Effector CD8-positive, alpha-beta T cell (primary cell): ENCODE measurements at regions not wholly inside any gene's neighbourhood (a gene's known extent, or its start where the extent isn't known, plus 50 kb on each side); places are given as distances from the start of the nearest gene placed in this dataset.

Experiments used
- DNase-seq: peaks from one replicate; lab custom pipeline; 2025; lab: John Stamatoyannopoulos, UW

DNA sequence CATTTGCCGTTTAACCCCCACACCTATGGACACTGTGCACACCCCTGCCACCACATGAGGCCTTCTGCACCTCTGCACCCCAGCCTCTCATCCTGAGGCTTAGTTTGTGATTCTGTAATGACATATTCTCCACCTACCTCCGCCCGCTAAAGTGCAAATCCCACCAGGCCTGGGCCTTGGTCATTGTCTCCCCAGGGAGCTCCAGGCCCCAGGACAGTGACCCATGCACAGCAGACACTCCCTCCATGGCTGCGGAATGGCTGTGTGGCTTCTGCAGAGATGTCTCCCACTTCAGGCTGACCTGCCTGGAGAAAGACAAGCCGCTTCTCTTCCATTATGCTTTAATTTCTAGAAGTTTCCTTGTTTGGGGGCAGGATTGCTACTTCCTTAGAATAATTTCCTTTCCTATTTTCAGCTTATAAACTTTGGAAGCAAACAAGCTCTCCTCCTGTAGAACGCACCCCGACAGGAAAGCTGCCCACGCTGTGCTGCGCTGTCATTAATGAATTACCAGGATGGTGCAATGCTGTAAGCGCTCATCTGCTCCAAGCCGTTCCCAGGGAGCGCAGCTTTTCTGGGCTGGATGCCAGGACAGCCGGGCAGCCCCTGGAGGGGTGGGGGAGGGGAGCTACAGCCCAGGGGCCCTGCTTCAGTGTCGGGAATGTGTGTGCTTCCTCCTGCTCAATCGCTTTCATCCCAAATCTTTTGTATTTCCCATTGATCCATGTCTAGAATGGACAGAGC lies 618.0 kb downstream of the BRD1 start:
- DNase-seq = no peak

DNA sequence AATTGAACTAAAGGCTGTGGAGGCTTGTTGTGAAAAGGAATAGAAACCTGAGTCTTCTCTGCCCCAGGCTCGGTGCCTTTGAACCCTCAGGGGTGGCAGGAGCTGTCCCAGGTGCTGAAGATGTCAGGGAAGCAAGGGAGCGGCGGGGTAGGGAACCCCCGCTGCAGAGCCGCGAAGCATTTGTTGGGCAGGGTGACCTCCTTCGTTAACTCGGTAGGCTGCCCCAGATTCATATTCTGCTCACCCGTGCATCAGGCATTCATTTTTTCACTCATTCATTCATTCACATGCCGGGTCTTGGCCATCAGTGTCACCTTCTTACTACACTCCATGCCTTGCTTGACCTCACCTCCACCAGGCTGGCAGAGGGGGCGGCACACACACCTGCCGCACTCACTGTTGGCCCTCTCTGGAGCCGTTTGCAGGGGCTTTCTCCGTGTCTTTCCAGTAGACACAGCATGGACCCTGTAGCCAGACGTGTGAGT lies 618.9 kb downstream of the BRD1 start:
- no peak for DNase-seq

DNA sequence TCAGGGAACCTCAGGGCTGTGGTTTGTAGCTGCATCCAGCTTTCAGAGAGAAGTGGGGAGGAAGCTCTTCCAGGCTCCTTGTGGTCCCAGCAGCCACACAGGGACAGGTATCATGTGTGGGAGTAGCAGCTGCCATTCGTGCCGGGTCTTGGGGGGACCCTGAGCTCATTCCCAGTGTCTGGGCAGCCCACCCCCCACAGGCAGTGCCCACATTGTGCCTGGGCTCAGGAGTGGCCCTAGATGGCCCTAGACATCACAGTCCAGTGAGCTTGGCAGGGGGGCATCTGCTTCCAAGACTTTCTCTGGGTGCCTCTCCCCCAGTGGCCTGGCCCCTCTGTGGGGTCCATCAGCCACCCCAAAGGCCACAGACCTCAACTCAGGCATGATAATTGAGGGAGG lies 619.7 kb downstream of the BRD1 start:
- no peak for DNase-seq

DNA sequence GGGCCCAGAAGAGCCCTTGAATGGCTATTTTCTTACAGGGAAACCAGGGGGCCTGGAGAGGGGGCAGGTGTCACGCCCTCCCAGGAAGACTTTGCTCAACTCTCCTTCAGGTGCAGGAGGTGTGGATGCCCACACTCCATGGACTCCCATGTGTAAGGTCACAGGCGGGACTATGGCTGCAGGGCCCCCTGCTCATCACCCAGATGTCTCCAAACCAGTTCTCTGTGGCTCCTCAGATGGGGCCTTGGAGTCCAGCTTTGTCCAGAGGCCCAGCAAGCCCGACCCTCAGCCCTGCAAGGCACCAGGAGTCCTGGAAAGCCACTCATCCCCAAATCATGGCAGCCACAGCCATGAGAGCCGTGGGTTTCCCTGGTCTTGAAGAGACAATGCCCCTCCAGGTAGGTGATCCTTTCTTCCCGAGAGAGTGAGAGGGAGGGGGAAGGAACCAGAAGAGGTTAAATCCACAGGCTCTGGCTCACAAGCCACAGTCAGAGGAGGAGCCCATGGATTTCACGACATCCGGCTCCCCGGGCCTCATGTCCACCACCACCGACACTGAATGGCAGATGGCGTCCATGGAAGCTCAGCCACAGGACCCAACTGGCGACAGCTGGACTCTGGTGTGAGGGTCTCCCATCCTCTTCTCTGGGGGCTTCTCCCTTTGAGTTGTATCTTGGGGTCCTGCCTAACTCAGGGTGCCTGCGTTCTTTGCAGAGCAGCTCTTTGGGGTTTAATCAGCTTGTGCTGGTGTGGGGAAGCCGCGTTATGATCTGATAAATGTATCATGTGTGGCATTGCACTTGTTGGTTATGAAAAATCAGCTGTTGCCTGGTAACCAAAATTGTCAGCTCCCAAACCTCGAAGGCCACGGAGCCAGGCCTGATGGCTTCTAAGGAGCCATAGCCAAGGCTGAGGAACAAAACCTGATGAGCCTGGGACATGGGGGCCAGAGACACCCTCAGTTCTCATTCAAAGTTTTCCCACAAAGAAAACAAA lies 620.4 kb downstream of the BRD1 start:
- DNase-seq = no peak

- DNase-seq = no peak
Measured at GRCh38 chr22:49206281-49206680, 621.4 kb downstream of the BRD1 start.

DNA sequence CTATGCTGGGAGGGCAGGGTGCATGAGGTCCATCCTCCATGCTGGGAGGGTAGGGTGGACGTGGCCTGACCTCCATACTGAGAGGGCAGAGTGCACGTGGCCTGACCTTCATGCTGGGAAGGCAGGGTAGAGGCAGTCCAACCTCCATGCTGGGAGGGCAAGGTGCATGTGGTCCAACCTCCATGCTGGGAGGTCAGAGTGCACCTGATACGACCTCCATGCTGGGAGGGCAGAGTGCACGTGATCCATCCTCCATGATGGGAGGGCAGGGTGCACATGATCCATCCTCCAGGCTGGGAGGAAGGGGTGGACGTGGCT lies 622.2 kb downstream of the BRD1 start:
- no peak for DNase-seq

DNA sequence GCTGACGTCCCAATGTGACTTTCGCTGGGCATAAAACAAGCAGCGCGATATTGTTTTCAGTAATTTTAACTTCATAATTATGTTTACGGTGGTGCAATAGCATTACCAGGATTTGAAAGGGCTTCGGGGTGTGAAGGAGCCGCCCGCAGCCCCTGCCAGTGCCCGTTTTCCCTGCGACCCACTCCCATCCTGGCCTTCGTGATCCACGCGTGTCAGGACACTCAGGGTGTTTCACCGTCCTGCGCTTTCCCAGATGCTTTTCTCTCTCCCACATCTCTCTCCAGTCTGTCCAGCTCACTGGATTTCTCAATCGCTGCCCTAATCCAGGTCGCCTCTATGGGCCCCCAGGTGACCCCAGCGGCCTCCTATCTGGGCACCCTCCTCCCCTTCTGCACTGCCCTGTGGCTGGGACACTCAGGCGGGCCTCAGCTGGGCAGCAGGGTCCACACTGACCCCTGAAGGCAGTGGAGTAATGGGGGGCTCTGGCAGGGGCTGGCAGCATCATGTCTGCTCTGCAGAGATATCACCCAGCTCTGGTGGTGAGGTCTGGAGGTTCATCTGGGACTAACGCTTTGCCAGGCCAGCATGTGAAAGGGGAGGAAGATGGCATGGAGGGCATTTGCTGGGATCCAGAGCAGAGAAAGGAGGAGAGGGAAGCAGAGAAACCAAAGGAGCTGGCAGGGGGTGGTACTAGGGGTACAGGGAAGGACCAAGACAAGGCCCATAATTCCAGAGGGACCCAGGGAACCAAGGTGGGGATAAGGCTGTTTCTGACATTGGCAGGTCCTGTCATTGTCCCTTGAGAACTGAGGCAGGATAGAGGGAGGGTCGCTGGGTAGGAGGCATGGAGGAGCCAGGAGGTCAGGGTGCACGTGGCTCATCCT lies 622.8 kb downstream of the BRD1 start:
- no peak for DNase-seq

DNA sequence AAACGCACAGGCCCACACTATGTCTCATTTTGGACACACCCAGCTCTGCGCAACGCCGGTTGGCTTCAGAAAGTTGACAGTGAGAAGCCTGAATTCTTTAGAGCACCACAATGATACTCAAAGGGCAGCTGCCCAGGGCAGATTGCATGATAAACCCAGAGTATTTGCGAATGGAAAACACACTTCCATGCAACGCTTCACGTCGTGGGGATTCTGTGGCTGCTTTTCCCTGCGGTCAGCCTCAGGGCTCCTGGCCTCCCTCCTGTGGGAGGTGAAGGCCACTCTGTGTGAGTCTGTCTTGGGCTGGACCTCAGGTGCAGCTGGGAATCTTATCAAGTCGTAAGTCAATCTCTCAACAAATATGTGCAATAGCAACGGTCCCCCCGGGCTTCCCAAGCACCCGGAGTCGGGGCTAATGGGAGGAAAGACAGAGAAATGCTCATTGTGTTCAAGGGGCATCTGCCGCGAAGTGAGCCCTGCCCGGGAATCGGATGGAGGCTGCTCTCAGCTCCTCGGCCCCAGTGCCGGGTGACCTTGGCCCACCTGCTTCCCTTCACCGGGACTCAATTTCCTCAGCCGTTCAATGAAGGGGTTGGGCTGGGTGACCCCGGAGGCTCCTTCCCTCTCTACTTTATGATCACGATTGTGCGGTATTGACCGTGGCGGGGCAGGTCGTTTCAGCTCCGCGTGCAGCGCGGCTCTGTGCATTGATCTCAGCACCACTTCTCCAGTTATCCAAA lies 623.6 kb downstream of the BRD1 start:
- no peak for DNase-seq

DNA sequence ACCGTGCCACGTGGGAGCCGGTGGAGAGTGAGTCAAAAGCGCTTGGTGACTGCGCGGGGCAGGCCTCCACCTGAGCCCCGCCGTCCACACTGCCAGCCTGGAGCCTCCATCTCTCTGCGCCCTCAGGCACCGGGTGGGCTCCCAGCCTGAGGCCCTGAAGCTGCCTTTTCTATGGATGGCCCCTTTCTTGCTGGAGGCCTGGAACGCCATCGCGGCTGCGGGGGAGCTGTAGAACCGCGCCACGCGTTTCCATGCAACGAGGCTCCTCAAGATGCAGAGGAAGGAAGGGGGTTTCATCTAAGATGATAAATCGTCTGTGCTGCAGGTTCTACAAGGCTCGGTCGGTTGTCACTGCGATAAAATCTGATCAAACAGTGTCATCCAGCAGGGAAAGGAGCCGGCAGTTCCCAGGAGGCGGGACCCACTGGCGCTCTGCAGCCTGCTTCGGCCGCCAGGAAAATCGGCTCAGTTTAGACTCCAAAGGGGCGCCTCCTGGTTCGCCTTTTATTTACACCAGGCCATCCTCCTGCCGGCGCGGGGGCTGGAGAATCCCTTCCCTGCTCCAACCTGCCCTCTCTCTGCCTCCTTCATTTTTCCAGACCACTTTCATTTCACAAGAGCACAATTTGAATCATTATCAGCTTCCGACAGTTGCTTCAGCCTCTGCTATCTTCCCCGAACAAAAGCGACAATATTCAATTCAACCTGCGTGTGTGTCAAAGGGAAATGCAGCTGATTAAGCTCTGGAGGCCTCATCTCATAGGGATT lies 624.4 kb downstream of the BRD1 start:
- DNase-seq = no peak

DNA sequence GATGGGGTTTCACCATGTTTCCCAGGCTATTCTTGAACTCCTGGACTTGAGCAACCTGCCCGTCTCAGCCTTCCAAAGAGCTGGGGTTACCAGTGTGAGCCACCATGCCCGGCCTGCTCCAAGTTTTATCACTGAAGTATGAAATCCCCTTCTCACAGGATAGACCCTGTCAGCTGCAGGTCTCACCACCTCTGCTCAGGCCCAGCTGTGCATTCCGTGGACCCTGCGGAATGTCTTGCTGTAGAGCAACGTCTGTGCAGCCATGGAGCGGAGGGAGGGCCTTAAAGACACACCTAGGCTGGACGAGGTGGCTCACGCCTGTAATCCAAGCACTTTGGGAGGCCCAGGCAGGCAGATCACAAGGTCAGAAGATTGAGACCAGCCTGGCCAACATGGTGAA lies 625.4 kb downstream of the BRD1 start:
- no peak for DNase-seq

DNA sequence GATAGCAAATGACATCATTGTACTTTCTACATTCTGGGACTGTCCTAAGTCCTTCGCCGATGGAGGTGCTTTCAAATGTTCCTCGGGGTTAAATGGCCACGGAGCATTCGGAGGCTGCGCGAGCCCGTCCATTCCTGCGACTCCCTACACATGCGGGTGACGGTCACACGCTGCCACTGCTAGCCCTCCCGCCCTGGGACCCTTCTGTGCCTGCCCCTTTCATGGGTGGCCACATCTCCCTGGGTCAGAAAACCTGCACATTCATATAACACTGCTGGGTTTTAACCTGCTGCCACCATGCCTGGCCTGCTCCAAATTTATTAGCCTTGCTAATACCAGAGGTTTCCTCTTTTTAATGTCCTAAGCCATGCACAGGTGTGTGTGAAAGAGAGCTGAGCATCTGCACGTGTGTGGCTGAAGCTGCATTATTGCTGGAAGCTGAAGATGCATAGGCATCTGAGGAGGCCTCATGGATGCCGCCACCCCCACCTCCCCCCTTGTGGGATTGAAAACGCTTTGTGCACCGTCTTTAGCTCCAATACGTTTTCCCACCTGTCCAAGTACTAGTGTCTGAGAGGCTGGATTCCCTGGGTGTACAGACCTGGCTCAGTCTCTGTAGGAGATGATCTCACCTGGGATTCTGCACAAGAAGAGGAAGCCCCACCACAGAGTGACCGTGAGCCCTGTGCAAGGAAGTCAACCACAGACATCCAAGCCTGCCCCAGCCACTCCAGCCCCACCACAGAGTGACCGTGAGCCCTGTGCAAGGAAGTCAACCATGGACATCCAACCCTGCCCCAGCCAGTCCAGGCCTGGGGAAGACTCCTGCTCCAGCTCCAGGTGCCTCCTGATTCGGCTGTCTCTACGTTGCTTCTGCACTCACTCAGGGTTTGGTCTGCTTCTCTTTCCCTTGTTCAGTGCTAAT lies 626.4 kb downstream of the BRD1 start:
- DNase-seq = no peak

DNA sequence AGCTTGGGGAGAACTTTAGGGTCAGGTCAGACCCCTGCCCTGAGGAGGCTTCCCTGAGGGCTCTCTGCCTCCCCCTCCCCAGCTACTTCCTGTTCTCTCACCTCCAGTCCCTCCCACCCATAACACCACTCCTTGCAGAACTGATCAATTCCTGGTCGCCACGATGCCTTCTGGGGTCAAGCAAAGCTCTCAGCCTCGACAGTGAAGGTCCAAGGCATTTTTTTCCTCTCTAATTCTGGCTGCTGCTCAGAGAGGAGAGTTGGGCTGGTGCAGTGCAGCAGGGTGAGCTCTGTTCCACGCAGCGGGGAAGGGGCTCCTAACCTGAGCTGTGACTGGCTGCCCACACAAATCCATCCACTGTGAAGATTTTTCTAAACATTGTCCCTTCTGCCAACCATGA lies 628.4 kb downstream of the BRD1 start:
- DNase-seq = no peak

- DNase-seq = no peak
Measured at GRCh38 chr22:49198705-49199084, 629.0 kb downstream of the BRD1 start.

DNA sequence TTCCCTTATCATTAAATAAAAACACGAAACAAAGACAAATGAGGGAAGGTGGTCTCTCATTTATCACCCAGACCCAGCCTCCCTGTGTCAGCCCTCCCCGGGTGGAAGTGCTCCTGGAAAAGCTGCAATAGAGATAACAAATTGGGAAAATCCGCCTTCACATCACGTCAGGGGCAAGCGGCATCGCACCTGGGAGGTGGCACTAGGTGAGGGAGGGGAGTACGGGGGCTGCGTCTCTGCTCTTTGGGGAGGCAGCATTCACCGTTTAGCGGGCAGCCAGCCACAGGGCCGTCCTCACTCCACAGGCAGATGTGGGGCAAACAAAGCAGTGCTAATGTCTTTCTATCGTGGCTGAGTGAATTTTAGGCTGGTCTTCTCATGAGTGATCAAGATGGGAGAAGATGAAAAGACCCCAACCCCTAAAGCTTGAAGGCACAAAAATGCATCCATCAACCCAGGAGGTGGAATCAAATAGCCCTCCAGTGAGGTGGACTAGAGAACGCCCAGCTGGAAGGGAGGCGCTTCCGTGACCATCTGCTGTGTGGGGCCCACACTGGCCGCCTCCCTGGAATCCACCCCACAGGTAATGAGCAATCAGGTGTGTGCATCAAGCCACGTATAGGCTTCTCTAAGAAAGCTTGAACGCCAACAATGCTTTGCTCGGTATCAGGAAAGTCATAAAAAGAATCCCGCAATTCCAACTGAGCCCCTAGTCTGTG lies 629.5 kb downstream of the BRD1 start:
- no peak for DNase-seq

DNA sequence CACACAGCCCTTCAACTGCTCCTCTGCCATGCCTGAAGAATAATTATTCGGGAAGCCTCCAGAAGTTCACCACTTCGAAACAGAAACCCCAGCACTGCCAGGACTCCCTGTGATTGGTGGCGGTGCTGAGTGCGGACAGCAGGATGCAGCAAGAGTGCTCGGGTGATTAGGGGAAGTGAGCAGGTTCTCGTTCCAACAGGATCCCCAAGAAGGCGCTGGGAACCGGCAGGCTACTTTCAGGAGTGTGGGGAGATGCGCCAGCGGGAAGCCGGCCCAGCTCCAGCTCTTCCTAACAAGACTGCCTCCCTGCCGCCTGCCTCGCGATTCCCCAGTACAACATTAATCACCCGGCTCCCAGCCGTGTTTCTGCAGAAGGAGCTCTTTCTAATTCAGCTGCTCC lies 630.2 kb downstream of the BRD1 start:
- DNase-seq = no peak

DNA sequence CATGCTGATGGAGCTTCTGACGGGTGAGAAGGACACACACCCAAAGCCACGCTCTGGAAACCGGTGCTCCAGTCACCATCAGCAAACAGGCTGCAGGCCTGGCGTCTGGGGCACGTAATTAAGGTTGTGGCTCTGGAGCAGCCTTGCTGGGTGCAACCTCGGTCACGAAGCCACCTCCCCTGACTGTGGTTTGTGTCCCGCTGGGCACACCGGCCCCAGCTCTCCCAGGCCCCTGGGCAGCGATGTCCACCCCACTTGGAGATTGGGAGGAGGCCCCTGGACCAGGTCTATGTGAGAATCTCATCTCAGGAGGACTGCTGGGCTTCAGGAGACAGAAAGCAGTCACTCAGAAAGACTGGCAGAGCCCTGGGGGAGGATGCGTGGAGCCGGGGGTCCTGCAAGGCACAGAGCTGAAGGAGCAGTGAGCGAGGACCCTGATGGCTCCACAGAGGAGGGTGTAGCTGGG lies 631.6 kb downstream of the BRD1 start:
- no peak for DNase-seq

DNA sequence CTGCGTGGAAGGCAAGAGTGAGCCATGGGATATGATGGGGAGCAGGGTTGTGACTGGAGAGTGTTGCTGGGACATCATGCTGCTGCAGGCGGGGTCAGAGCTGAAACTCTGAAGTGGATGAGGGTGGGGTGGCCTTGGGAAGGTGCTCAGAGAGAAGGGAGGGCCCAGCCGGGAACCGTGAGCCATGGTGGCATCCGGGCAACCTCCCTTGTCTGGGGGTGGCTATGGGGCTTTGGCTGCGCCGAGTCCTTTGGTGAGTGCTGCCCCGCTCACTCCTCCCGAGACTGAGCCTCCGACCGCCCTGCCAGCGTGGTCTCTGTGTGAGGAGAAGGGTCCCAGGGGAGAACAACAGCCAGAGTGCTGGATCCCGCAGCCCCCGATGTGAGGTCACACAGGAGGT lies 632.0 kb downstream of the BRD1 start:
- no peak for DNase-seq

GRCh38 chr22:49193901-49194465 lies 633.7 kb downstream of the BRD1 start:
- DNase-seq = no peak
